Kidney (tissue), 13 donors: ENCODE measurements at regions not wholly inside any gene's neighbourhood (a gene's known extent, or its start where the extent isn't known, plus 50 kb on each side); places are given as distances from the start of the nearest gene placed in this dataset.

Experiments
- DNase-seq, 5 donors: peaks; one replicate each; pipeline ENCODE4 v3.0.0-alpha.2; 2013 to 2020
- FAIRE-seq: peaks from 2 replicates; lab custom pipeline; 2012; peaks lifted over from hg19 to GRCh38; lab: Jason Lieb, UNC
- H3K27ac ChIP-seq, 2 donors: one replicate each; pipeline ENCODE4 v1.7.0; 2013; ENCODE audit warnings: low read depth in 2 of 2, low read length in 2 of 2, inconsistent platforms in 1 of 2
- H3K27me3 ChIP-seq: one replicate; pipeline ENCODE4 v1.7.1; 2013; ENCODE audit warnings: low read length, inconsistent platforms; ENCODE audit not compliant: control insufficient read depth, insufficient read depth
- H3K36me3 ChIP-seq, 3 donors: one replicate each; pipeline versions ENCODE4 v1.7.0 to v1.7.1; 2013; ENCODE audit warnings: low read length in 3 of 3, control low read depth in 1 of 3, inconsistent platforms in 1 of 3; ENCODE audit not compliant: insufficient read depth in 3 of 3, control insufficient read depth in 2 of 3
- H3K4me1 ChIP-seq, 3 donors: one replicate each; pipeline versions ENCODE4 v1.7.0 to v1.7.1; 2013; ENCODE audit warnings: low read length in 3 of 3, inconsistent platforms in 1 of 3, low read depth in 1 of 3; ENCODE audit not compliant: control insufficient read depth in 2 of 3, insufficient read depth in 2 of 3
- H3K4me3 ChIP-seq, 3 donors: one replicate each; pipeline versions ENCODE4 v1.7.0 to v1.8.1; 2013; ENCODE audit warnings: low read length in 3 of 3, control low read depth in 1 of 3, inconsistent platforms in 1 of 3
- H3K9ac ChIP-seq, 3 donors: one replicate each; pipeline versions ENCODE4 v1.7.0 to v1.7.1; 2013; ENCODE audit warnings: low read length in 3 of 3, control low read depth in 1 of 3, inconsistent platforms in 1 of 3
- H3K9me3 ChIP-seq, 3 donors: one replicate each; pipeline versions ENCODE4 v1.7.0 to v1.7.1; 2013; ENCODE audit warnings: low read length in 3 of 3, control low read depth in 1 of 3, inconsistent platforms in 1 of 3; ENCODE audit not compliant: control insufficient read depth in 2 of 3, insufficient read depth in 1 of 3
- intact Hi-C: fragments of 100-400 bp; cut with DNase I; formaldehyde crosslinking; loops from one replicate; pipeline ENCODE4 v1.11.1; 2022
- TF ChIP-seq, protein P1 (sequence below): IDR thresholded peaks from 3 replicates; pipeline ENCODE4 v1.5.1; 2012; ENCODE audit warnings: mild to moderate bottlenecking, moderate library complexity, borderline replicate concordance; ENCODE audit not compliant: insufficient read depth; ENCODE audit errors: extremely low read depth
- donor health status: control.
- donor health status: control.
- donor health status: control.
- donor health status: control.
- donor health status: control.
- donor health status: DM: yes; HTN: yes; CAD: no.
- donor health status: Normal renal cell carcinoma (clear cell type).

DNA sequence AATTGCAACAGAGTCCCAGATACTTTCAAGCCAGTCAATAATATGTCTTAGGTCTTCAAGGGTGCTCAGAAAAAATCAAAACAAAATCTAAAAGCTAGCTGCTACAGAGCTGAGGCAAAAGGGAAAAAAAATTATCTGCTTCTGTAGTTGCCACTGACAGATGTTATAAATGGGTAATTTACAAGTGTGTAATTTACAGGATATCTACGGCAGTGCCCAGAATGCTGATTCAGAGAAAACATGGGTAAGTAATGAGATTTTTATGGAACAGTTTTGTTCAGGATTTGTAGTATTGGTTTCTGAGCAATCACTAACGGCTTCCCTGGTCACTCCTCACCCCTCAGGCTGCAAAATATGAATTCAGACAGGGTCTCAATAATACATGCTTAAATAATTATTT is 234.1 kb downstream of the GALC start:
- H3K9me3 ChIP-seq, result no peaks in the 10 kb centered on the region
- H3K27ac ChIP-seq, result no peak overlapping the region
- no peaks in the 10 kb centered on the region for H3K36me3 ChIP-seq
- no peak overlapping the region for H3K9ac ChIP-seq
- no peaks in the 10 kb centered on the region for H3K27me3 ChIP-seq
- no peak for DNase-seq
- no peaks in the 10 kb centered on the region for H3K4me1 ChIP-seq
- H3K4me3 ChIP-seq, result no peak overlapping the region
- TF ChIP-seq, protein P1, sequence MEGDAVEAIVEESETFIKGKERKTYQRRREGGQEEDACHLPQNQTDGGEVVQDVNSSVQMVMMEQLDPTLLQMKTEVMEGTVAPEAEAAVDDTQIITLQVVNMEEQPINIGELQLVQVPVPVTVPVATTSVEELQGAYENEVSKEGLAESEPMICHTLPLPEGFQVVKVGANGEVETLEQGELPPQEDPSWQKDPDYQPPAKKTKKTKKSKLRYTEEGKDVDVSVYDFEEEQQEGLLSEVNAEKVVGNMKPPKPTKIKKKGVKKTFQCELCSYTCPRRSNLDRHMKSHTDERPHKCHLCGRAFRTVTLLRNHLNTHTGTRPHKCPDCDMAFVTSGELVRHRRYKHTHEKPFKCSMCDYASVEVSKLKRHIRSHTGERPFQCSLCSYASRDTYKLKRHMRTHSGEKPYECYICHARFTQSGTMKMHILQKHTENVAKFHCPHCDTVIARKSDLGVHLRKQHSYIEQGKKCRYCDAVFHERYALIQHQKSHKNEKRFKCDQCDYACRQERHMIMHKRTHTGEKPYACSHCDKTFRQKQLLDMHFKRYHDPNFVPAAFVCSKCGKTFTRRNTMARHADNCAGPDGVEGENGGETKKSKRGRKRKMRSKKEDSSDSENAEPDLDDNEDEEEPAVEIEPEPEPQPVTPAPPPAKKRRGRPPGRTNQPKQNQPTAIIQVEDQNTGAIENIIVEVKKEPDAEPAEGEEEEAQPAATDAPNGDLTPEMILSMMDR, result no peak
- intact Hi-C loops, result no loop called here
- no peak for FAIRE-seq

DNA sequence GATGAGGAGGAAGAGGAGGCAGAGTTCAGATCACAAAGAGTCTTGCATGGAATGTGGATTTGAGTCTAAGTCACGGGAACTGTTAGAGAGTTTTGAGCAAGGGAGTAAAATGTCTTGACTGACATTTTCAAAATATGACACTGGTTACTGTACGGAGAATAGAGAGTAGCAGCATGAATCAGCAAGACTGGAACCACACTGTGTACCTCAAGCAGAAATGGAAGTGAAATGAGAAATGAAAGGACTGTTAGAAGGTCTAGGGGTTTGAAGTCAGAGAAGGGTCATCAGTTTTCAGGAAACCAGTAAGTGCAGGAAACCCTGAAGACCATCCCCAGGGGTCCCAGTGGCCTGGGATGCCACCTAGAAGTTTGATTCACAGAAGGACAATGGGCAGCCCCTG is 236.3 kb downstream of the GALC start:
- H3K36me3 ChIP-seq, result no peaks in the 10 kb centered on the region
- H3K9ac ChIP-seq, result no peak overlapping the region
- FAIRE-seq (no peak), DNase-seq (no peak)
- no peaks in the 10 kb centered on the region for H3K27me3 ChIP-seq
- H3K4me1 ChIP-seq, result no peaks in the 10 kb centered on the region
- no peaks in the 10 kb centered on the region for H3K9me3 ChIP-seq
- TF ChIP-seq, protein P1, result no peak
- no peak overlapping the region for H3K27ac ChIP-seq
- H3K4me3 ChIP-seq, result no peak overlapping the region
- intact Hi-C loops, result no loop called here

DNA sequence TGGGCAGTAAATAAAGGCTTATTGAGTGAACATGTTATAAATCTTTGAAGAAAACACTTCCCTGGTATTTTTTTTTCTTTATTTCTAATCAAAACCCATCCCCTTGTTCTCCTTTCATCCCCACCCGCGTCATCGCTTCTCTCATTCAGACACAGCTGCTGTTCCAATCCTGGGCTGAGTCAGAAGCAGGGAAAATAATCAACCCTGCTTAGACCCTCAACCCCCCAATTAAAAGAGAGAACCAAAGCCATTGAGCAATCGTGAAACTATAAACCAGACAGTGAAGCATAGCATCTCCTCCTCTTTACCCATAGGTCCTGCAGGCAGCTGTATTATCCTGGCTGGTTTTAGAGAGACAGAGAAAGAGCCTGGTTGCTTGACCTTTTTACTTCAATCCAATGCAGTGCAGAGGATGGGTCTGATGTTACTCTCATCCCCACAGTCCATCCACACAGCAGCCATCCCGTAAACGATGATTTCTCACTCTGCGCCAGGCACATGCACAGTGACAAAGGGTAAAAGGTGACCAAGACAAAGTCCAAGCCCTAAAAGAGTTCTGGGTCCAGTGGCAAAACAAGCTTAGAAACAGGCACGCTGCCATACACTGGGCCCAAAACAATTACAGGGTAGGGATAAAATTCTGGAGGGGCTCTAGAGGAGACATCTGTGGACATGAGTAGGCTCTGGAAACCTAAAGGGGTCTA is 238.3 kb downstream of the GALC start:
- no peak for FAIRE-seq
- intact Hi-C loops, result no loop called here
- TF ChIP-seq, protein P1, result no peak
- Histone ChIP-seq H3K27ac (no peak overlapping the region), H3K27me3 (no peaks in the 10 kb centered on the region), H3K4me3 (no peak overlapping the region), H3K36me3 (no peaks in the 10 kb centered on the region), H3K4me1 (no peaks in the 10 kb centered on the region), H3K9ac (no peak overlapping the region), H3K9me3 (no peaks in the 10 kb centered on the region)
- DNase-seq, result no peak

DNA sequence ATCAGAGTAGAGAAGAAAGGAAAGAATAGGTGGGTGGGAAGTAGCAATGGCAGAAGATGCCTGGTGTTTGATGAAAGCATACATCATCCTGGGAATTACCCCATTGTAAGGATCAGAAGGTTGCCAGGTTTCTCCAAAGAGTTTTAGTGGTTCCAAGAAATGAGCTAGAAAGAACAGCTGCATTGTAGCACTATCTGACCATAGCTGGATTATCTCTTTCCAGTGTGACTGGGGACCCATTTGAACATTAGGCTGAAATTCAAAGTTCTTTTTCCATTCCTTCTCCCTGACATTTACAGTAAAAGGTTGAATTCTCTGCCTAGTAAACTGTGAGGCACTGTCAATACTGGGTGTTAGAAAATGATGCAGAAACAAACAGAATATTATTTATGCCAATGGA is 244.4 kb downstream of the GALC start:
- intact Hi-C loops, result no loop called here
- FAIRE-seq, result no peak
- Histone ChIP-seq H3K36me3 (no peaks in the 10 kb centered on the region), H3K9me3 (no peaks in the 10 kb centered on the region), H3K9ac (no peak overlapping the region), H3K27ac (no peak overlapping the region), H3K4me3 (no peak overlapping the region), H3K4me1 (no peaks in the 10 kb centered on the region), H3K27me3 (no peaks in the 10 kb centered on the region)
- TF ChIP-seq, protein P1, result no peak
- DNase-seq, result no peak
